H9 (cell line): ENCODE measurements at regions not wholly inside any gene's neighbourhood (a gene's known extent, or its start where the extent isn't known, plus 50 kb on each side); places are given as distances from the start of the nearest gene placed in this dataset.

ENCODE experiments used
- DNase-seq: peaks from one replicate; pipeline ENCODE4 v3.0.0-alpha.2; 2017
- H2AFZ ChIP-seq: one replicate; pipeline ENCODE4 v1.6.1; 2013; ENCODE audit warnings: mild to moderate bottlenecking, low read length, control low read depth, moderate library complexity
- H2AK5ac ChIP-seq: 2 replicates; pipeline ENCODE4 v1.6.1; 2013; ENCODE audit warnings: low read length, control low read depth, mixed read lengths; ENCODE audit not compliant: insufficient read length
- H2BK120ac ChIP-seq: one replicate; pipeline ENCODE4 v1.6.1; 2013; ENCODE audit warnings: low read depth, mild to moderate bottlenecking, low read length, control low read depth, inconsistent platforms; ENCODE audit not compliant: poor library complexity, severe bottlenecking
- H2BK12ac ChIP-seq: 2 replicates; pipeline ENCODE4 v1.6.1; 2013; ENCODE audit warnings: low read length, control low read depth, mixed read lengths, low read depth; ENCODE audit not compliant: insufficient read length
- H2BK15ac ChIP-seq: 2 replicates; pipeline ENCODE4 v1.6.1; 2013; ENCODE audit warnings: low read depth, low read length, control low read depth
- H2BK20ac ChIP-seq: one replicate; pipeline ENCODE4 v1.6.1; 2013; ENCODE audit warnings: low read depth, mild to moderate bottlenecking, low read length, control low read depth, inconsistent platforms; ENCODE audit not compliant: poor library complexity, severe bottlenecking
- H2BK5ac ChIP-seq: 2 replicates; pipeline ENCODE4 v1.6.1; 2013; ENCODE audit warnings: low read length, control low read depth, mixed read lengths; ENCODE audit not compliant: insufficient read length
- H3K14ac ChIP-seq: 2 replicates; pipeline ENCODE4 v1.6.1; 2013; ENCODE audit warnings: low read length, control low read depth; ENCODE audit not compliant: insufficient read depth
- H3K18ac ChIP-seq: 2 replicates; pipeline ENCODE4 v1.6.1; 2013; ENCODE audit warnings: low read depth, mild to moderate bottlenecking, mixed read lengths, low read length, control low read depth; ENCODE audit not compliant: insufficient read length
- H3K23ac ChIP-seq: 2 replicates; pipeline ENCODE4 v1.6.1; 2013; ENCODE audit warnings: low read length, control low read depth, mixed read lengths, low read depth; ENCODE audit not compliant: insufficient read length
- H3K23me2 ChIP-seq: 2 replicates; pipeline ENCODE4 v1.6.1; 2013; ENCODE audit warnings: low read depth, mild to moderate bottlenecking, mixed read lengths, low read length, control low read depth; ENCODE audit not compliant: insufficient read length, poor library complexity, severe bottlenecking
- H3K27ac ChIP-seq: 2 replicates; pipeline ENCODE4 v1.5.1; 2013; ENCODE audit warnings: low read length, control low read depth, mixed read lengths, low read depth; ENCODE audit not compliant: insufficient read length
- H3K27me3 ChIP-seq: 2 replicates; pipeline ENCODE4 v1.6.1; 2013; ENCODE audit warnings: low read length, control low read depth, inconsistent platforms; ENCODE audit not compliant: insufficient read depth
- H3K4ac ChIP-seq: 2 replicates; pipeline ENCODE4 v1.6.1; 2013; ENCODE audit warnings: low read depth, mild to moderate bottlenecking, control low read depth, inconsistent platforms, low read length, moderate library complexity
- H3K4me1 ChIP-seq: 2 replicates; pipeline ENCODE4 v1.6.1; 2013; ENCODE audit warnings: low read length, control low read depth, inconsistent platforms; ENCODE audit not compliant: insufficient read depth
- H3K4me2 ChIP-seq: 2 replicates; pipeline ENCODE4 v1.6.1; 2013; ENCODE audit warnings: low read length, control low read depth, mixed read lengths; ENCODE audit not compliant: insufficient read length, insufficient read depth
- H3K56ac ChIP-seq: 2 replicates; pipeline ENCODE4 v1.6.1; 2013; ENCODE audit warnings: low read depth, mild to moderate bottlenecking, mixed read lengths, low read length, control low read depth; ENCODE audit not compliant: insufficient read length
- H3K79me1 ChIP-seq: 2 replicates; pipeline ENCODE4 v1.6.1; 2013; ENCODE audit warnings: low read depth, mild to moderate bottlenecking, moderate library complexity, low read length, control low read depth, inconsistent platforms; ENCODE audit not compliant: insufficient read depth, poor library complexity, severe bottlenecking
- H3K79me2 ChIP-seq: 2 replicates; pipeline ENCODE4 v1.6.1; 2013; ENCODE audit warnings: low read length, control low read depth, inconsistent platforms; ENCODE audit not compliant: insufficient read depth
- H3K9ac ChIP-seq: 2 replicates; pipeline ENCODE4 v1.6.1; 2013; ENCODE audit warnings: low read length, control low read depth, mixed read lengths; ENCODE audit not compliant: insufficient read length; ENCODE audit errors: extremely low read depth
- H3K9me3 ChIP-seq: one replicate; pipeline ENCODE4 v1.6.1; 2013; ENCODE audit warnings: low read depth, low read length, inconsistent platforms; ENCODE audit not compliant: control insufficient read depth
- H3T11ph ChIP-seq: one replicate; pipeline ENCODE4 v1.6.1; 2013; ENCODE audit warnings: mild to moderate bottlenecking, low read length, control low read depth, inconsistent platforms
- H4K20me1 ChIP-seq: one replicate; pipeline ENCODE4 v1.6.1; 2013; ENCODE audit not compliant: control insufficient read depth, insufficient read length, insufficient read depth
- H4K5ac ChIP-seq: 2 replicates; pipeline ENCODE4 v1.6.1; 2013; ENCODE audit warnings: low read depth, mild to moderate bottlenecking, mixed read lengths, low read length, control low read depth; ENCODE audit not compliant: insufficient read length
- H4K8ac ChIP-seq: replicated peaks from 2 replicates; pipeline ENCODE4 v1.6.1; 2013; ENCODE audit warnings: low read length, control low read depth, mixed read lengths, low read depth; ENCODE audit not compliant: insufficient read length
- H4K91ac ChIP-seq: 2 replicates; pipeline ENCODE4 v1.6.1; 2013; ENCODE audit warnings: low read depth, mild to moderate bottlenecking, moderate library complexity, mixed read lengths, low read length, control low read depth; ENCODE audit not compliant: insufficient read length
- H3K27ac Mint-ChIP-seq, 3 experiments: 2 replicates in 2 of 3; 3 replicates in 1 of 3; pipeline ENCODE4 v1.8.0; 2020 to 2021; ENCODE audit warnings: mixed read lengths in 3 of 3, mild to moderate bottlenecking in 1 of 3, moderate library complexity in 1 of 3
- H3K27me3 Mint-ChIP-seq: 2 replicates; pipeline ENCODE4 v1.8.0; 2021; ENCODE audit warnings: low read depth, mild to moderate bottlenecking, moderate library complexity, mixed read lengths
- H3K36me3 Mint-ChIP-seq, 3 experiments: 2 replicates in 2 of 3; 3 replicates in 1 of 3; pipeline ENCODE4 v1.8.0; 2020 to 2021; ENCODE audit warnings: low read depth in 3 of 3, mixed read lengths in 3 of 3; ENCODE audit not compliant: insufficient read depth in 1 of 3
- H3K4me1 Mint-ChIP-seq, 2 experiments: 2 replicates each; pipeline ENCODE4 v1.8.0; 2020; ENCODE audit warnings: mixed read lengths in 2 of 2
- H3K4me3 Mint-ChIP-seq, 2 experiments: 2 replicates in 1 of 2; 3 replicates in 1 of 2; pipeline ENCODE4 v1.8.0; 2020 to 2021; ENCODE audit warnings: mild to moderate bottlenecking in 2 of 2, mixed read lengths in 2 of 2, moderate library complexity in 1 of 2
- H3K9me3 Mint-ChIP-seq, 2 experiments: 2 replicates in 1 of 2; 3 replicates in 1 of 2; pipeline ENCODE4 v1.8.0; 2020; ENCODE audit warnings: mild to moderate bottlenecking in 2 of 2, mixed read lengths in 2 of 2, moderate library complexity in 1 of 2
- WGBS: extraction: QIAGEN DNeasy Blood & Tissue Kit; methylation state at CpG from one replicate; pipeline ENCODE4 v1.1.7; 2013; ENCODE audit warnings: missing lambda C conversion rate, low lambda C conversion rate, mixed read lengths; ENCODE audit not compliant: insufficient read length; ENCODE audit errors: extremely low coverage; 5-methylcytosine and 5-hydroxymethylcytosine counted together
- TF ChIP-seq, protein P1 (sequence below): fragments of 200-600 bp; sonication (generic); conservative IDR thresholded peaks from 3 replicates; pipeline ENCODE4 v1.8.0; 2021; ENCODE audit warnings: antibody characterized with exemption, mild to moderate bottlenecking

DNA sequence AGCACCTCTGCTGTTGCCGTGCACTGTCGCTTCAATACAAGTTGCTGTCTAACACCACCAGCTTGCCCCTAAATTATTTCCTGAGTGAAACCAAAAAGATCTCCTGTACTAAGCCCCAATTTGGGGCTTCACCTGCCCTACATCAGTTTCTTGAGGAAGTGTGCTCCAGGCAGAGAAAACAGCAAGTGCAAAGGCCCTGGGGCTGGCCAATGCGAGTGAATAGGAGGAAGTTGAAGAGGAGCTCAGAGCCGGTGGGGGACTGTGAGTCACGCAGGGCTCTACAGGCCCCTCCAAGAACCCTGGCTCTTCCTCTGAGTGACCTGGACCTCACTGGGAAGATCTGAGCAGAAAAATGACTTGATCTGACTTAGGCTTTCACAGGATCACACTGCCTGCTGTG is 117.2 kb downstream of the IPO8 start:
- no peaks in the 10 kb centered on the region for H3K9me3 ChIP-seq
- no peaks in the 10 kb centered on the region for H3K27me3 ChIP-seq
- no peak overlapping the region for H3K23ac ChIP-seq
- H3K27me3 Mint-ChIP-seq = no peaks in the 10 kb centered on the region
- H2BK15ac ChIP-seq = no peak overlapping the region
- no peak overlapping the region for H3K14ac ChIP-seq
- no peak overlapping the region for H3K4ac ChIP-seq
- peaks cover 0 to 3% of the 10 kb centered on the region in 2 experiments; a peak in 2 of 4 replicates for H3K4me1 Mint-ChIP-seq
- no peak overlapping the region for H4K8ac ChIP-seq
- no peak overlapping the region for H4K5ac ChIP-seq
- no peak overlapping the region for H2BK20ac ChIP-seq
- no peak for DNase-seq
- no peak overlapping the region for H2BK12ac ChIP-seq
- no peak overlapping the region for H2BK120ac ChIP-seq
- no peak overlapping the region for H3K27ac Mint-ChIP-seq
- peaks cover 0 to 4% of the 10 kb centered on the region in 2 experiments; a peak in 1 of 5 replicates for H3K9me3 Mint-ChIP-seq
- H3K4me1 ChIP-seq = no peaks in the 10 kb centered on the region; the same call in 1 of the 2 replicates
- no peaks in the 10 kb centered on the region for H3K79me2 ChIP-seq
- H4K91ac ChIP-seq = no peak overlapping the region
- H3K9ac ChIP-seq = no peak overlapping the region
- no peak overlapping the region for H2BK5ac ChIP-seq
- H3K4me2 ChIP-seq = no peak overlapping the region
- no peaks in the 10 kb centered on the region for H3K36me3 Mint-ChIP-seq
- no peak overlapping the region for H2AFZ ChIP-seq
- WGBS = no CpG with 5 or more reads among the region's 5 CpGs
- no peaks in the 10 kb centered on the region for H4K20me1 ChIP-seq
- no peaks in the 10 kb centered on the region for H3K79me1 ChIP-seq
- H3T11ph ChIP-seq = no peak overlapping the region
- H3K4me3 Mint-ChIP-seq = no peak overlapping the region
- TF ChIP-seq, protein P1, sequence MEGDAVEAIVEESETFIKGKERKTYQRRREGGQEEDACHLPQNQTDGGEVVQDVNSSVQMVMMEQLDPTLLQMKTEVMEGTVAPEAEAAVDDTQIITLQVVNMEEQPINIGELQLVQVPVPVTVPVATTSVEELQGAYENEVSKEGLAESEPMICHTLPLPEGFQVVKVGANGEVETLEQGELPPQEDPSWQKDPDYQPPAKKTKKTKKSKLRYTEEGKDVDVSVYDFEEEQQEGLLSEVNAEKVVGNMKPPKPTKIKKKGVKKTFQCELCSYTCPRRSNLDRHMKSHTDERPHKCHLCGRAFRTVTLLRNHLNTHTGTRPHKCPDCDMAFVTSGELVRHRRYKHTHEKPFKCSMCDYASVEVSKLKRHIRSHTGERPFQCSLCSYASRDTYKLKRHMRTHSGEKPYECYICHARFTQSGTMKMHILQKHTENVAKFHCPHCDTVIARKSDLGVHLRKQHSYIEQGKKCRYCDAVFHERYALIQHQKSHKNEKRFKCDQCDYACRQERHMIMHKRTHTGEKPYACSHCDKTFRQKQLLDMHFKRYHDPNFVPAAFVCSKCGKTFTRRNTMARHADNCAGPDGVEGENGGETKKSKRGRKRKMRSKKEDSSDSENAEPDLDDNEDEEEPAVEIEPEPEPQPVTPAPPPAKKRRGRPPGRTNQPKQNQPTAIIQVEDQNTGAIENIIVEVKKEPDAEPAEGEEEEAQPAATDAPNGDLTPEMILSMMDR = no peak
- no peak overlapping the region for H3K18ac ChIP-seq
- H2AK5ac ChIP-seq = no peak overlapping the region
- H3K56ac ChIP-seq = no peak overlapping the region
- H3K27ac ChIP-seq = no peak overlapping the region
- H3K23me2 ChIP-seq = no peaks in the 10 kb centered on the region
